Astrocyte of the spinal cord (primary cell): ENCODE measurements at regions not wholly inside any gene's neighbourhood (a gene's known extent, or its start where the extent isn't known, plus 50 kb on each side); places are given as distances from the start of the nearest gene placed in this dataset.
"Not testable (repeated sequence)": the region's sequence is repeated elsewhere in the genome, so short reads cannot be mapped to it uniquely, and the experiment has no call there.

Source experiments
- DNase-seq: peaks from one replicate; pipeline ENCODE4 v3.0.0; 2011; ENCODE audit warnings: low read depth, low spot score
- H3K4me3 ChIP-seq: 2 replicates; pipeline ENCODE4 v1.5.1; 2011; ENCODE audit warnings: low read depth, mild to moderate bottlenecking, low read length, moderate library complexity
- in situ Hi-C: cut with HindIII; loops from 2 replicates; pipeline ENCODE4 v1.10.0; 2017; ENCODE audit warnings: low sequenced_read_pairs
- TF ChIP-seq, protein P1 (sequence below): IDR thresholded peaks from 2 replicates; pipeline ENCODE4 v1.5.1; 2012; ENCODE audit warnings: low read depth, mild to moderate bottlenecking, low read length, inconsistent platforms

DNA sequence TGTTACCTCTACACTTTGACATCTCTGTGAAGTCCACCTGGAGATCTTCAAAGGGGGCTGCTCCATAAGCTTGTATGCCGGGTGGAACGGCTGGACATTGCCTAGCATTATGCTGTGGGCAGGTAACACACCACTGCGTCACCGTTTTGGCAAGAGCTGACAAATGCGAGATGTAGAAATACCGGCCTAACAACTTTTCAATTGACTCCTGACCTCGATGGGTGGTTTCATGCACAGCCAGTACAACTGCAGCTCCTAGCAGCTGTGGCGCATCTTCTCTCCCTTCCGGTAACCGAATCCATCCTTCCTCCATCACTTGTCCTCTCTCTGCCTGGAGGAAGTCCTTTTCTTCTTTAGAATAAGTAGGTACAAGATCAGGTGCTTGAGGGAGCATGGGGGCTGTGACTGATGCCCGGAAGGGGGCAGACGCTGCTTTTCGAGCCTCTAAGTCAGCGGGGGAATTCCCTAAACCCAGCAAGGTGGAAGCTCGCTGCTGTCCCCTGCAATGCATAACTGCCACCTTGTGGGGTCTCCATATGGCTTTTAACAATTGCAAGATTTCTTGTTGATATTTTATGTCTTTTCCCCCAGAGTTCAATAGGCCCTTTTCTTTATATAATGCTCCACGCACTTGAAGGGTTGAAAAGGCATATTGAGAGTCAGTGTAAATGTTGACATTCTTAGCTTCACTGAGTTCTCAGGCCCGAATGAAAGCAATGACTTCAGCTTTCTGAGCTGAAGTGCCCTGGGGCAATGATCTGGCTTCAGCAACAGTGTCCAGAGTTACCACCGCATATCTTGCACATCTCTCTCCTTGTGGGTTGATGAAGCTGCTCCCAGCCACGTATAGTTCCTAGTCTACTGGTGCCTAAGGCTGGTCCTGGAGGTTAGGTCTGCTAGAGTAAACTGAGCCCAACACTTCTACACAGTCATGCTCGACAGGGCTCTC is 98.3 kb upstream of the ZNF195 start:
- DNase-seq, H3K4me3 ChIP-seq, in situ Hi-C loops: not testable (repeated sequence)

DNA sequence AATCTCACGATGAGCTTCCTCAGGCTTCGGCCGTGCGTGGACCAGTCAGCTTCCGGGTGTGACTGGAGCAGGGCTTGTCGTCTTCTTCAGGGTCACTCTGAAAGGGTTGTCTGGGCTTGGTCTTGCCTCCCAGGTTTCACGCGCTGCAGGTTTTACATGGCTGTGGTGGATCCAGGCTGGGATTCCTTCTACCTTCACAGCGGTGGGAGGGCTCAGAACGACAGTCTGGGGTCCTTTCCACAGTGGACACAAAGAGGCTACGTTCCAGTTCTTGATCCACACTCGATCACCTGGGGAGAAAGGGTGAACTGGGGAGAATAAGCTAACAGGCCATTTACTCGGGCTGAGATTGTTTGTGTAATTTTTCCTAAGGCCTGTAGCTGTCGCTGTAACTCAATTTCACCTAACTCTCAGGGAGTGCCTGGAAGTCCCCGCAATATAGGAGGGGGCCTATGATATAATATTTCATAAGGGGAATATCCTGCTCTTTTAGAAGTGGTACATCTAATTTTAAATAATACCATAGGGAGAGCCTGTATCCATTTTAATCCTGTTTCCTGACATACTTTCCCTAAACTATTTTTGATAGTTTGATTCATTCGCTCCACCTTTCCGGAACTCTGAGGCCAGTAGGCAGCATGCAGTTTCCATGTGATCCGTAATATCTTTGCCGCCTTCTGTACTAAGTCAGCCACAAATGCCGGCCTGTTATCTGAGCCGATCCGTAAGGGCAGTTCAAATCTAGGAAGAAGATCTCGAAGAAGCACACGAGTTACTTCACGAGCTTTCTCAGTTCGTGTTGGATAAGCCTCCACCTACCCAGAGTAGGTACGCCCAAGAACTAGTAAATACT is 97.4 kb upstream of the ZNF195 start:
- H3K4me3 ChIP-seq, DNase-seq, in situ Hi-C loops: not testable (repeated sequence)
- TF ChIP-seq, protein P1, sequence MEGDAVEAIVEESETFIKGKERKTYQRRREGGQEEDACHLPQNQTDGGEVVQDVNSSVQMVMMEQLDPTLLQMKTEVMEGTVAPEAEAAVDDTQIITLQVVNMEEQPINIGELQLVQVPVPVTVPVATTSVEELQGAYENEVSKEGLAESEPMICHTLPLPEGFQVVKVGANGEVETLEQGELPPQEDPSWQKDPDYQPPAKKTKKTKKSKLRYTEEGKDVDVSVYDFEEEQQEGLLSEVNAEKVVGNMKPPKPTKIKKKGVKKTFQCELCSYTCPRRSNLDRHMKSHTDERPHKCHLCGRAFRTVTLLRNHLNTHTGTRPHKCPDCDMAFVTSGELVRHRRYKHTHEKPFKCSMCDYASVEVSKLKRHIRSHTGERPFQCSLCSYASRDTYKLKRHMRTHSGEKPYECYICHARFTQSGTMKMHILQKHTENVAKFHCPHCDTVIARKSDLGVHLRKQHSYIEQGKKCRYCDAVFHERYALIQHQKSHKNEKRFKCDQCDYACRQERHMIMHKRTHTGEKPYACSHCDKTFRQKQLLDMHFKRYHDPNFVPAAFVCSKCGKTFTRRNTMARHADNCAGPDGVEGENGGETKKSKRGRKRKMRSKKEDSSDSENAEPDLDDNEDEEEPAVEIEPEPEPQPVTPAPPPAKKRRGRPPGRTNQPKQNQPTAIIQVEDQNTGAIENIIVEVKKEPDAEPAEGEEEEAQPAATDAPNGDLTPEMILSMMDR = peak; percentile 31

DNA sequence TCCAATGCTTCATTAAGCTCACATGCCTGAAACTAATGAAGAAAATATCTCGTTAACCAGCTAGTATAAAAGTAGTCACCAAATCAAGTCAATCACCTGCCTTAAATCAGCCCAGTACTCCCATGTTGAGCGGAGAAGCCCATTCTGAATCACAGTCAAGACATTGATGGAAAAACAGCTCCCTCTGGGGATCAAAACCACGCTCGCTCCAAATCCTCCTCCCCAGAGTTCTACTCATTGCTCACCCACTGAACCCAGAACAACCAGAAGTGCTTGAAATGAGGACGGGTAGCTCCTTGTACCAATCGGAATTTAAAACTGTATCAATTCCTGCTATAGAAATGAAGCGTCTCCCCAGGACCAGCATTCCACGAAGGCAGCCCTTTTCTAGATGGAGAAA is 90.0 kb upstream of the ZNF195 start:
- H3K4me3 ChIP-seq, DNase-seq, in situ Hi-C loops: not testable (repeated sequence)

DNA sequence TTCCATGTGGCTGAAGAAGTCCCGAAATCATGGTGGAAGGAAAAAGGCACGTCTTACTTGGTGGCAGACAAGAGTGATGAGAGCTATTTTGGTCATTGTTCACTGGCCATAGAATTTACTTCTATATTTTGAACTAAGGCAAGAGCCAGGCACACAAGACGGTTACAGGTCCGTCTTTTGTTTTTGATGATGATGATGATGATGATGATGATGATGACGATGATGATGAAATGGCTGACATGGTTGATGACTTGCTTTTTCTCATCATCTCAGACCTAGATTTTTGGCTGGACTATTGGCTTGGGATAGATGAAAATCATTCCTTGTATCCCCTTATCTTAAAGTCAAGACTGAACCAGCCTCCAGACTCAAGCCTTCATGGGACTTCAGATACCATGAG is 88.7 kb upstream of the ZNF195 start:
- DNase-seq, in situ Hi-C loops: not testable (repeated sequence)

DNA sequence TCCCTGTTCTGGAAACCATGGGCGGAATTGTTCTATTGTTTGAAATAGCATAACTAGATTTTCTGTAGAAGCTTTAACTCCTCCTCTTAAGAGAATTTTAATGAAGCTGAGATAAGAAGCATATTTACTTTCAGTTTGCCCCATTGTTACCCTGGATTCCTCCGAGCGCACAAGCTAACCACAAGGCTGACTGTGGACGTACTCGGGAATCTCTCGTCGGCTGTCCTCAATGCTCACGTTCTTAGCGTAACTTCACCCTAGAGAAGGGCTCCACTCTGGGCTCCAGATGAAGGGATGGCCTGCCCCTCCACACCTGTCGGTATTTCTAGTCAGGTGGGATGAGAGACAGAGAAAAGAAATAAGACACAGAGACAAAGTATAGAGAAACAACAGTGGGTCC is 76.7 kb upstream of the ZNF195 start:
- DNase-seq, in situ Hi-C loops, H3K4me3 ChIP-seq: not testable (repeated sequence)

More for the DNA sequence above, 88.7 kb upstream of the ZNF195 start:
- not testable (repeated sequence) for H3K4me3 ChIP-seq

DNA sequence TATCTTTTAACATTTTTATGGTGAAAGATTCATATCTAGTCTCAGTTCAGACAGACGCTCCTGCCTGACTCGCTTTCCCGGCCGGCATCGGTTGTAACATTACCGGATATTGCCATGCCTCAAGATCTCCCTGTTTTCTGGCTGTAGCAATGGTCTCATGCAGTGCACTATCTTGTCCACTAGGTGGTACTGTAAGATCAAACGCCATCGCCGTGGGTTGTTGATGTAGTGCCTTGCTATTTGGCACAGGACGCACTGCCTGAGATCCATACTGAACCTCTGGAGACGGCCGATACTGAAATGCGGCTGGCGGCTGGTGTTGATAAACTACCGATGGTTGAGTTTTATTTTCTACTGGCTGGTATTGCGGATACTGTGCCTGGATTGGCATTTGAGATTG is 75.9 kb upstream of the ZNF195 start:
- H3K4me3 ChIP-seq, in situ Hi-C loops: not testable (repeated sequence)
- TF ChIP-seq, protein P1 = peak; percentile 66
- peak; percentile 46 for DNase-seq

DNA sequence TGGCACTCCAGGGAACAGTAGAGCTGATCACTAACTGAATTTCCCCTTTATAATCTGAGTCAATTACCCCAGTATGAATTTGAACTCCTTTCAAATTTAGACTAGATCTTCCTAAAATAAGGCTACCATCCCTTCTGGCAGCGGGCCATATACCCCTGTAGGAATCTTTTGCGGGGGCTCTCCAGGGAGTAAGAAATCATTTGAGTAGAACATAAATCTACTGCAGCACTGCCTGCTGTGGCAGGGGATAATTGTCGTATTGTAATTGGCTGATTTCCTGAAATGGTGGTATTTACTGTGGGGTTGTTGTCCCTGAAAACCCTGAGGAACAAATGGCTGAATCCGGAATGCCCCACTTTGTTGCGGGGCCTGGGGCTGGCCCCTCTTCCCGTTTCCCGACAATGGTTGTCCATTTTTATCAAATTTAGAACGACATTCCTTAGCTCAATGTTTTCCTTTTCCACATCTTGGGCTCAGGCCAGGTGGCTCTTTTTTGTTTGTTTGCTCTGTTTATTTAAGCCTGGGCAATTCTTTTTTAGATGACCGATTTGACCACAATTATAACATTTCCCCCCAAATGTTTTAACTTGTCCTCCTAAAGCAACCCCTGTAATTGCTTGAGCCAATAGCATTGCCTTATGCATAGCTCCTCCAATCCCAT is 74.8 kb upstream of the ZNF195 start:
- H3K4me3 ChIP-seq, in situ Hi-C loops, DNase-seq: not testable (repeated sequence)

DNA sequence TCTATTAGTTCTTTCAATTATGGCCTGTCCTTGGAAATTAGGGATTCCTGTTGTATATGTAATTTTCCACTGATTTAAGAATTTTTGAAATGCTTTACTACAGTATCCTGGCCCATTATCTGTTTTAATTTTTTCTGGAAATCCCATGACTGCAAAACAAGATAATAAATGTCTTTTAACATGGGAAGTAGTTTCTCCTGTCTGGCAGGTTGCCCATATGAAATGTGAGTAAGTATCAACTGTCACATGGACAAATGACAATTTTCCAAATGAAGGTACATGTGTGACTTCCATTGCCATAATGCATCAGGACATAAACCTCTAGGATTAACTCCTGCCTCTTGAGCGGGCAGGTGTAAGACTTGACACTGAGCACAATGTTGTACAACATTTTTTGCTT is 71.9 kb upstream of the ZNF195 start:
- in situ Hi-C loops, H3K4me3 ChIP-seq, DNase-seq: not testable (repeated sequence)

DNA sequence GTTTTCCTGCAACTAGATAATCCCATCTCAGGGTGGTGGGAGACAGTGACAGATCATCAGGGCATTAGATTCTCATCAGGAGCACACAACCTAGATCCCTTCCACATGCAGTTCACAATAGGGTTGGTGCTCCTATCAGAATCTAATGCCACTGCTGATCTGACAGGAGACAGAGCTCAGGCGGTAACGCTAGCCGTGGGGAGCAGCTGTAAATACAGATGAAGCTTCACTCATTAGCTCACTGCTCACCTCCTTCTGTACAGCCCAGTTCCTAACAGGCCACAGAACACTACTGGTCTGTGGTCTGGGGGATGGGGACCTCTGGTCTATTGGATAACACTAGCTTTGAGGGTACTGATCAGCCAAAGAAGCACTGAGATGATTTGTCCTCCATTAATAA is 66.6 kb upstream of the ZNF195 start:
- H3K4me3 ChIP-seq, in situ Hi-C loops, DNase-seq: not testable (repeated sequence)

DNA sequence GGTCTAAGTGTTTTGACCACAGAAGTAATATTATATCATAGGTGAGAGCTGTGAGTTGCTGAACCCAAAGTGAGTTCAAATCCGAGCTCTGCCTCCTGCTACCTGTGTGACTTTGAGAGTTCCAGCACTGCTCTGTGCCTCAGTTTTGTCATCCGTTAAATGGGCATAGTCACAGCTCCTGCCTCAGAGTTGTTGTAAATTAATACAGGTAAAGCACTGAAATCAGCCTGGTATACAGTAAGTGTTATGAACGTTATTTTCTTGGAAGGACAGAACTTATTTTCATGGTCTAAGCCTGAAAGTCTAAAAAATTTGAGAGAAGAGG is 65.4 kb upstream of the ZNF195 start:
- H3K4me3 ChIP-seq, DNase-seq, in situ Hi-C loops: not testable (repeated sequence)

DNA sequence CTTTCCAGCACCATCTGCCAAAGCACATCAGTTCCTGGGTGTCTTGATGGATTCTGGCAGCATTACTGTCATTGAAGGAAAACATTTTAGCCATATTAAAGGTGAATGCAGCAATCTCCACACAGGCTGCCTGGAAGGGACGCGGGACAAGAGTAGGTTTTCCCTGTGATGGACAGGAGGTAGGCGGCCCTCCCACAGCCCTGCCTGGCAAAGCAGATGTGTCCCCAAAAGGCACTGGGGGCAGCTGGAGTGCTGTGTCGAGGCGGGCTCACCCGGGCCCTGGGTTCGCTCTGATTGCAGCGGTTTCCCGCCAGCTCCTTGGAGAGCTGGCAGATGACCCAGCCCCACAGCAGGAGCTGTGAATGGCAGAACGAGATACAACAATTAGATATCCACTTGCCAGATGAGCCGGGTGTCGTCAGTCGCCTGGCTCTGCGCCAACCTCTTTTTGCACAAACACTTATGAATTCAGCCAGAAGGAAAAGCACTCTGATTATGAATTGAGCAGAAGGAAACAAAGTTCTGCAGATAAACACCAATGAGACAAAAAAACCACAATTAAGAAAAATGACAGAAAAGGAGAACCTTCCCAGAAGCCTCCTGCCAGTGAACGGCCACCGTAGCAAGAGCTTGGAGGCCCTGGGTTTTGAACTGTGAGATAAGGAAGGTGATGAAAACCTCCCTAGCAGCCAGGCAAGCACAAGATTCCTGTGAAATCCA is 64.9 kb upstream of the ZNF195 start:
- in situ Hi-C loops, DNase-seq, H3K4me3 ChIP-seq: not testable (repeated sequence)

DNA sequence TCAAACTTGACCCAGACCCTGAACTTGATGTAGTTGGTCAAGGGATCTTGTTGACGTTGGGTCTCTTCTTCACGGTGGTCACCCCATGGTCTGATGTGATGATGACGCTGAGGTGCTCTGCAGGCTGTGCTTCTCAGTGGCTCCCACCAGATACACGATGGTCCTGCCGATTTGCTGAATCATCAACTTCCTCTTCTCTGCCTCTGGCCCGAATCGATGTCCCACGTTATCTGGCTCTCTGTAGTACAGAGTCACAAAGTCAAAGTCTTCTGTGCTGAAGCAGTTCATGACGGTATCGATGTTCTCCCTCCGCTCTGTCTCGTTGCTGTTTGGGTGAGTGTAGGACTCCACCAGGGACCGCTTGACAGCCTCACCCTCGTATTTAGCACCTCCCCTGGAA is 58.5 kb upstream of the ZNF195 start:
- H3K4me3 ChIP-seq, DNase-seq, in situ Hi-C loops: not testable (repeated sequence)
